ENCODE measurements at regions not wholly inside any gene's neighbourhood (a gene's known extent, or its start where the extent isn't known, plus 50 kb on each side); places are given as distances from the start of the nearest gene placed in this dataset.
"Not testable (repeated sequence)": the region's sequence is repeated elsewhere in the genome, so short reads cannot be mapped to it uniquely, and the experiment has no call there.

DNA sequence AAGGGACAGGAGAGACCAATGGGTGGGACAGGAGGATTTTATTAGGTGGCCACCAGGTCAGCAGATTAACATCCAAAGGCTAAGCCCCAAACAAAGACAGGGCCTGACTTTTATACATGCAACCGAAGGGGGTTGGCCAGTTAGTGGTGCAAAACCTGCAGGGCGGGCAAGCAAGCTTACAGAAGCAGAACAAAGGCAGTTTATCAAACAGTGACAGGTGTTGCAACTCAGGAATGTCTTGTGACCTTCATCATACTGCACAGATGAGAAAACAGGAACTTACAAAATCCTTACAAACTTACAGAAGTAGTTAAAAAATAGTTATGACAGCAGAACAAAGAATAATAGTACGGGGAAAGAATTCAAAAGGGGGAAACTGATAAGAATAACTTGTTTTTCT, 708.1 kb downstream of the GLUD2 start:
- WGBS = 63% methylated on average over 3 of the region's 3 CpGs
- H3K4me1 ChIP-seq (ENCODE audit: insufficient read depth) = no peaks in the 10 kb centered on the region
- no peaks in the 10 kb centered on the region for H3K36me3 ChIP-seq (ENCODE audit: insufficient read depth)
- H3K27ac ChIP-seq (ENCODE audit: low read depth) = no peak overlapping the region
- H3K4me3 ChIP-seq (ENCODE audit: low read depth, low read length) = no peak overlapping the region
- no peak for DNase-seq (ENCODE audit: extremely low spot score)

DNA sequence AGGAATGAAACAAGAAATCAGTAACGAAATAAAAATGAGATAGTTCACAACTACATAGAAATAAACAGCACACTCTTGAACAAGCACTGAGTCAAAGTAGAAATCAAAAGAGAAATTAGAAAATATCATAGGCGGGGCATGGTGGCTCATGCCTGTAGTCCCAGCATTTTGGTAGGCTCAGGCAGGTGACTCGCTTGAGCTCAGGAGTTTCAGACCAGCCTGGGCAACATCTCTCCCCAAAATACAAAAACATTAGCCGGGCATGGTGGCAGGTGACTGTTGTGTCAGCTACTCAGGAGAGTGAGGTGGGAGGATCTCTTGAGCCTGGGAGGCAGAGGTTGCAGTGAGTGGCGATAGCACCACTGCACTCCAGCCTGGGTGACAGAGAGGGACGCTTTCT, 714.4 kb downstream of the GLUD2 start:
- WGBS = 91% methylated on average over 6 of the region's 6 CpGs
- H3K4me3 ChIP-seq (ENCODE audit: low read depth, low read length) = no peak overlapping the region
- DNase-seq (ENCODE audit: extremely low spot score) = no peak
- no peak overlapping the region for H3K27ac ChIP-seq (ENCODE audit: low read depth)
- no peaks in the 10 kb centered on the region for H3K4me1 ChIP-seq (ENCODE audit: insufficient read depth)
- H3K36me3 ChIP-seq (ENCODE audit: insufficient read depth) = no peaks in the 10 kb centered on the region

DNA sequence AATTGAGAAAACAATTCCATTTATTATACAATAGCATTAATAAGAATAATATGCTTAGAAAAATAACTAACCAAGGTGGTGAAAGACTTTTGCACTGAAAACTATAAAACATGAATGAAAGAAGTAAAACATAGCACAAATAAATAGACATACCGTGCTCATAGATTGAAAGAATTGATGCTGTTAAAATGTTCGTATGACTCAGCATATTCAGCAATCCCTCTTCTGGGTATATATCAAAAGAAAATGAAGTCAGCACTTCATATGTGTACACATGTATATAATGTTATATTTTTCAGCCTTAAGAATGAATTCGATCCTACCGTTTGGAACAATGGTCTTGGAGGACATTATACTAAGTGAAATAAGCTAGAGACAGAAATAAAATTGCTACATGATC, 716.3 kb downstream of the GLUD2 start:
- H3K36me3 ChIP-seq (ENCODE audit: insufficient read depth) = no peaks in the 10 kb centered on the region
- H3K27ac ChIP-seq (ENCODE audit: low read depth) = no peak overlapping the region
- 90% methylated on average over 4 of the region's 4 CpGs for WGBS
- DNase-seq (ENCODE audit: extremely low spot score) = no peak
- H3K4me1 ChIP-seq (ENCODE audit: insufficient read depth) = no peaks in the 10 kb centered on the region
- no peak overlapping the region for H3K4me3 ChIP-seq (ENCODE audit: low read depth, low read length)

DNA sequence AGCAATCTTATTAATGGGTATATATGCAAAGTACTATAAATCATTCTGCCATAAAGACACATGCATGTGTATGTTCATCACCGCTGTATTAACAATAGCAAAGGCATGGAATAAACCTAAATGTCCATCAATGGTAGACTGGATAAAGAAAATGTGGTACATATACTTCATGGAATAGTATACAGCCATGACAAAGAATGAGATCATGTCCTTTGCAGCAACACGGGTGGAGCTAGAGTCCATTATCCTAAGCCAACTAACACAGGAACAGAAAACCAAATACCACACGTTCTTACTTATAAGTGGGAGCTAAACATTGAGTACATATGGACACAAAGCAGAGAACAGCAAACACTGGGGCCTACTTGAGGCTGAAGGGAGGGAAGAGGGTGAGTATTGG, 720.8 kb downstream of the GLUD2 start:
- DNase-seq (ENCODE audit: extremely low spot score); H3K4me1 ChIP-seq (ENCODE audit: insufficient read depth); H3K4me3 ChIP-seq (ENCODE audit: low read depth, low read length); H3K36me3 ChIP-seq (ENCODE audit: insufficient read depth); H3K27ac ChIP-seq (ENCODE audit: low read depth): not testable (repeated sequence)
- 90% methylated on average over 3 of the region's 3 CpGs for WGBS

DNA sequence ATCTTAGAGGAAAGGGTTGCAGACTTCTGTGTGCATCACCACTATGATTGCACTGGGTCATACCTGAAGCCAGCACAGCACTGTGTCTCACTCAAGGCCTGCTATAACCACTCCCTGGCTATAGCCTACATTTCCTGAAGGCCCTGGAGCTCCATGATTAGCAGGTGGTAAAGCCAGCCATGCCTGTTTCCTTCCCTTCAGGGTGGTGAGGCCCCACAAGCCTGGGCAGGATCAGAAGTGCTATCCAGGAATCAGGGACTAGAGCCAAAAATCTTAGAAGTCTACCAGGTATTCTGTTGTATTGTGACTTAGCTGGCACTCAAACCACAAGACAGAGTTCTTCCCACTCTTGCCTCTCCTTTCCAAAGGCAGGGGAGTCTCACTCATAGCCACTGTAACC, 734.6 kb downstream of the GLUD2 start:
- Histone ChIP-seq H3K4me3 (ENCODE audit: low read depth, low read length) (no peak overlapping the region), H3K27ac (ENCODE audit: low read depth) (no peak overlapping the region), H3K4me1 (ENCODE audit: insufficient read depth) (no peaks in the 10 kb centered on the region), H3K36me3 (ENCODE audit: insufficient read depth) (no peaks in the 10 kb centered on the region)
- DNase-seq (ENCODE audit: extremely low spot score) = no peak

DNA sequence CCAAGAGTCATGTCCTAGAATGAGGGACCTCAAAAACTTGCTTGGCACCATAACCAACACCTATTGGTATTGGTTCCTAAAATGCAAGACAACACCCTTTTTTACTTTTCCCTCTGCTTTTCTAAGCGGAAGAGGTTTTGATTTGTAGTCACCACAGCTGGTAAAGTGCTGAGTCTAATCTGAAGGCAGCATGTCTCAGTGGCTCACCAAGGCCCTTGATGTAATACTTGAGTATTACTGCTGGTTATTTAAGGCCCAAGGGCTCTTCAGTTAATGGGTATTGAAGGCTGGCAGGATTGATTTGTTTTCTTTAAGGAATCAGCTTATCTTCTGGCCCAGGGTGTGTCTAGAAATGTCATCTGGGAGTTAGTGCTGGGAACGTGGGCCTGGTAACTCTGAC, 735.1 kb downstream of the GLUD2 start:
- no peaks in the 10 kb centered on the region for H3K36me3 ChIP-seq (ENCODE audit: insufficient read depth)
- no peaks in the 10 kb centered on the region for H3K4me1 ChIP-seq (ENCODE audit: insufficient read depth)
- no peak overlapping the region for H3K4me3 ChIP-seq (ENCODE audit: low read depth, low read length)
- DNase-seq (ENCODE audit: extremely low spot score) = no peak
- H3K27ac ChIP-seq (ENCODE audit: low read depth) = no peak overlapping the region
- 68% methylated on average over 2 of the region's 2 CpGs for WGBS

DNA sequence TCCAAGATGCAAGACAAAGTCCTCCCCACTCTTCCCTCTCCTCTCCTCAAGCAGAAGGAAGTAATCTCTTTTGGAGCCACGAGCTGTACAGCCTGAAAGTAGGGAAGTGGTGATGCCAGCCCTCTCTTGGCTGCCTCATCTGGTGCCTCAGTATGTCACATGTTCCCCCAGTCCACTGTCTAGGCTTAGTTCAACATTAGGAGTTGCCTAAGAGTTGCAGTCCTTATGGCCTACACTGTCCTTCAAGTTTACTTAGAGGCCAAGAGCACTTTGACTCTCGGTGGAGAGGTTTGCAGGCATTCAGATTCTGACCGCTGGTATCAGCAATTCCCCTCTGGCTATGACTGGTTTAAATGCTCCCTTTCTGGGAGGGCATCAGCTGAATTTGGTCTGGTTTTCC, 735.6 kb downstream of the GLUD2 start:
- H3K36me3 ChIP-seq (ENCODE audit: insufficient read depth) = no peaks in the 10 kb centered on the region
- H3K4me1 ChIP-seq (ENCODE audit: insufficient read depth) = no peaks in the 10 kb centered on the region
- 75% methylated on average over 3 of the region's 3 CpGs for WGBS
- H3K27ac ChIP-seq (ENCODE audit: low read depth) = no peak overlapping the region
- DNase-seq (ENCODE audit: extremely low spot score) = no peak
- H3K4me3 ChIP-seq (ENCODE audit: low read depth, low read length) = no peak overlapping the region

DNA sequence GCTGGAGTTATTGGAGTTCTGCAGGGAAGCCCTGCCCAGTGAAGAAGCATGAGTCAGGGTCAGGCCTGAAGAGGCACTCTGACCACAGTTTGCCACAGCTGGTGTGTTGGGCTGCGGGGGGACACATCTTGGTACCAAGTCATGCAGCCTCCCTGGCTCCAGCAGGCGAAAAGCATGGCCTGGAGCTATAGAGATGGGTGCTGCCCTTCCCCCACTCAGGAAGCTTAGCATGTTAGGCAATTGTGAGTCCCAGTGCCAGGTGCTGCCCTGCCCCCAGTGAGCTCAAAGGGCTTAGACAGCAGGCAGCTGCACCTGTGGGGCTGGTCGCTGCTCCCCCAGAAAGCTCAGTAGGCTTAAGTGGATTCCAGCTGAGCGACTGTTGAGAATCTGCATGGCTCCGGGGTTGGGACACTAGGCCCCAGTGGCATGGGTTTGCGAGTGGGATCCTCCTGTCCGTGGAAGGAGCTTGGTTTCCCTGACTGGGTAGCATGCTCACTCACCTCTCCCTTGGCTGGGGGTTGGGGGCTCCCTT, 755.5 kb downstream of the GLUD2 start:
- no peaks in the 10 kb centered on the region for H3K4me1 ChIP-seq (ENCODE audit: insufficient read depth)
- H3K27ac ChIP-seq (ENCODE audit: low read depth) = no peak overlapping the region
- DNase-seq (ENCODE audit: extremely low spot score) = no peak
- WGBS = 84% methylated on average over 7 of the region's 7 CpGs
- H3K4me3 ChIP-seq (ENCODE audit: low read depth, low read length) = no peak overlapping the region
- no peaks in the 10 kb centered on the region for H3K36me3 ChIP-seq (ENCODE audit: insufficient read depth)

DNA sequence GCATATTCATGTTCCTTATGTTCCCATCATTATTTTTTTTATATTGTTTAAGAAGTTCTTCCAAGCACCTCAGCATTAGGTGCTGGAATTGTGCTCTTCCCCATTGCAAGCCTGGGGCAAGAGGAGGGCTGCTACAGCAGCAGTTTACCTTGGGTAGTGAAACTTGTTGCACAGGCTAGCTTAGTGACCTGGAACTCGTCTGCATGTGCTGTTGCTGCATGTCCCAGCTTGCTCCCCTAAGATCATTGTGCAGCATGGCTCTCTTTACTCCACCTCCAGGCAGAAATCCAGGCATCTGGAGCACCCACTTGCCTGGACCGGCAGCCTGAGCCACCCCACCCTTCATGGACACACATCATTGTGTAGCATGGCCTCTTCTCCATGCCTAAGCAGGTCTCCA, 776.0 kb downstream of the GLUD2 start:
- H3K27ac ChIP-seq (ENCODE audit: low read depth) = no peak overlapping the region

DNA sequence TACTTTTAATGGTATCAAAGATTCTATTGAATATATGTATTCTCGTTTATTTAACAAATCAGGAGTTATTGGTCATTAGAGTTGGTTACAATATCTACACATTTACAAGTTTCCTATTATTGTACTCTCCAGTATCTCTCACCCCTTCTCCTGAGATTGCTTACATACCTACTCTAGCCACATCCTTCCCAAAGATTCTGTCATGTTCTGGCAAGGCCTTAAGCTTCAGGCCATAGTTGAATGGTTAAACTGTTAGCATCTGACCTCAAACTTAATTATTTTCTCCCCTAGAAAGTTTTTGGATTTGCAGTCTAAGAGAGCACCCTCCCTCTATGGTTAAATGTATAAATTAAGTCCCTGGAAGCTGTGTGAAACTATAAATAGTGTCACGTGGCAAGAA, 784.2 kb downstream of the GLUD2 start:
- DNase-seq (ENCODE audit: extremely low spot score) = no peak
- WGBS = 62% methylated on average over 2 of the region's 2 CpGs
- Histone ChIP-seq H3K27ac (ENCODE audit: low read depth) (no peak overlapping the region), H3K4me3 (ENCODE audit: low read depth, low read length) (no peak overlapping the region), H3K4me1 (ENCODE audit: insufficient read depth) (no peaks in the 10 kb centered on the region), H3K36me3 (ENCODE audit: insufficient read depth) (no peaks in the 10 kb centered on the region)

More for the DNA sequence above, 776.0 kb downstream of the GLUD2 start:
- no peak for DNase-seq (ENCODE audit: extremely low spot score)
- H3K36me3 ChIP-seq (ENCODE audit: insufficient read depth) = no peaks in the 10 kb centered on the region
- no peak overlapping the region for H3K4me3 ChIP-seq (ENCODE audit: low read depth, low read length)
- WGBS = 47% methylated on average over 2 of the region's 2 CpGs
- H3K4me1 ChIP-seq (ENCODE audit: insufficient read depth) = no peaks in the 10 kb centered on the region

DNA sequence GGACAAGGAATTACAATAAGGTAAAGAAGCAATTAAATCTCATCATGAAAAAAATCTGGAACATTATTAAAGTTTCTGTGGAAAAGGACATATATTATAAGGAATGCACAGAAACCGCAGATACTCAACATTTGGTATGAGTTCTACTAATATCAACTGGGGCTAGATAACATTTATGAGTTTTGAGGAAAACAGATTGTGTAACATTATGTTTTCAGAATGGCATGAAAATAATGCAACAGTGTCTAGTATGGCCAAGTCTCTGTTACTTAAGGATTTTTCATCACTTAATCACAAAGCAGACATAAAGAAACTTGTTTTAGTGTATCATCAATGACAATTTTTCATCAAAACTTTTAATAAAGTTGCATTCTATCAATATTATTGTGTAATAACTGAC, 785.0 kb downstream of the GLUD2 start:
- Histone ChIP-seq H3K4me3 (ENCODE audit: low read depth, low read length) (no peak overlapping the region), H3K27ac (ENCODE audit: low read depth) (no peak overlapping the region), H3K4me1 (ENCODE audit: insufficient read depth) (no peaks in the 10 kb centered on the region), H3K36me3 (ENCODE audit: insufficient read depth) (no peaks in the 10 kb centered on the region)
- no peak for DNase-seq (ENCODE audit: extremely low spot score)
- WGBS = 76% methylated on average over 1 of the region's 1 CpG

DNA sequence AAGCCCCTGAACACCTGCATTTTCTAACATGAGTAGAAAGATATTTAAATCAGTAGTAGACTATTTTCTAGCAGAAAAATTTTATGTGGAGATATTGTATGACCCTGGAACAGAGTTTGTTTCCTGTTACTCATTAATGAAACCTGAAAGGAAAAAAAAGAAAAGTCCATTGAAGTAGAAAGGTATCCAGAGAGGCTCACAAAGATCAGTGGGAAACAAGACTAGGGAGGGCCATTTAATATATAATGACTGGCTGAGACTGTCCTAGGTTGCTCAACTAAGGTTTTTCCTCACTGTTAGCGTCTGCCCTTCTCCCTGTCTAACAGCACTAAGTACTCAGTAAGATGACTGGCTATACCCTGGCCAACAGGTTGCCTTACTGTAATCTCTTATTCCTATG, 788.6 kb downstream of the GLUD2 start:
- H3K4me3 ChIP-seq (ENCODE audit: low read depth, low read length) = no peak overlapping the region
- 73% methylated on average over 1 of the region's 1 CpG for WGBS
- no peak overlapping the region for H3K27ac ChIP-seq (ENCODE audit: low read depth)
- no peaks in the 10 kb centered on the region for H3K4me1 ChIP-seq (ENCODE audit: insufficient read depth)
- H3K36me3 ChIP-seq (ENCODE audit: insufficient read depth) = no peaks in the 10 kb centered on the region
- DNase-seq (ENCODE audit: extremely low spot score) = no peak

DNA sequence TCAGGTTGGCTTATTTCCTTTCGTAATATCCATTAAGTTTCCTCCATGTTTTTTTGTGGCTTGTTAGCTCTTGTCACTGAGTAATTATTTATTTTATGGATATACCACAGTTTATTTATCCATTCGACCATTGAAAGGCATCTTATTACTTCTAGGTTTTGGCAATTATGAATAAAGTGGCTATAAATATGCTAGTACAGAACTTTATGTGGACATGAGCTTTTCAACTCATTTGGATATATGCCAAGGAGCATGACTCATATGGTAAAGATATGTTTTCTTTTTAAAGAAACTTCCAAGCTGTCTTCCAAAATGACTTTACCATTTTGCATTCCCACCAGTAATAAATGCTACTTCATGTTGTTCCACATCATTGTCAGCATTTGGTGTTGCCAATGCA, 803.6 kb downstream of the GLUD2 start:
- no peaks in the 10 kb centered on the region for H3K36me3 ChIP-seq (ENCODE audit: insufficient read depth)
- H3K4me1 ChIP-seq (ENCODE audit: insufficient read depth) = no peaks in the 10 kb centered on the region
- H3K4me3 ChIP-seq (ENCODE audit: low read depth, low read length) = no peak overlapping the region
- DNase-seq (ENCODE audit: extremely low spot score) = no peak
- no peak overlapping the region for H3K27ac ChIP-seq (ENCODE audit: low read depth)
- 61% methylated on average over 2 of the region's 2 CpGs for whole genome bisulfite sequencing

DNA sequence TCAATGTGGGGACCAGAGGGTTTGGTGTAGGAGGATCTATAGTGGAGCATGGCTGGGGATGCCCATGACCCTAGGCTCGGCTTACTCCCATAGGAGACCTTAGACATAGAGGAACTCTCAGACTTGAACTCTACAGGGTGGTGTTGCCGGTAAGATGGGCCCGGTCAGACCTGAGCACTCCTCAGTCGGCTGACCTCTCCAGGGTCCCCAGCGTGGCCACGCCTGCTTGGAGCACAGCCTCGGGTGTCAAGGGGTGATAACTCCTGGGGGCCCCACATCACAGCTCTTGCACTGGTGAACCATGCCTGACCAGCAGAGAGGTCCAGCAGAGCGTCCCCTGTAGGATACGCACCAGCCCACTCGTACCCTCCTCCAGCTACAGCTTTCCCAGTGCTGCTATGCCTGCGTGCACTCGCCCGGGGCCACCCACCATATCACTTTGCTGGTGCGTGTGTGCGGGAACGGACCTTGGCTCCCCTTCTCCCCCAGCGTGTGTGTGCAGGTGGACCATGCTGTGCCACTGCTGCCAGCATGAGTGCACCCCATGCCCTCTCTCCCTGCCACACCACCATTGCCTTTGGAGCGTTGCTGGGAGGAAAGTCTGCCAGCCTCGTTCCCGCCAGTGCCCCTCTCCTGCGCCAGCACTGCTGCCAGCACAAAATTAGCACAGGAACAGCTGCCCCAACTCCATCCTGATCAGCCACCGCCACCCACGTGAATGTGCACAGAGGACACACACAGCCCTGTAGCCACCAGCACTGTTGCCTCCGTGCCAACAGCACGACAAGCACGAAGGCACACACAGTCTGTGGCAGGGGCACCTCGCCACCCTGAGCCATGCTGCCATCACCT, 806.6 kb downstream of the GLUD2 start:
- Histone ChIP-seq H3K27ac (ENCODE audit: low read depth) (no peak overlapping the region), H3K4me1 (ENCODE audit: insufficient read depth) (no peaks in the 10 kb centered on the region), H3K4me3 (ENCODE audit: low read depth, low read length) (no peak overlapping the region), H3K36me3 (ENCODE audit: insufficient read depth) (no peaks in the 10 kb centered on the region)
- WGBS = 94% methylated on average over 27 of the region's 27 CpGs
- no peak for DNase-seq (ENCODE audit: extremely low spot score)

DNA sequence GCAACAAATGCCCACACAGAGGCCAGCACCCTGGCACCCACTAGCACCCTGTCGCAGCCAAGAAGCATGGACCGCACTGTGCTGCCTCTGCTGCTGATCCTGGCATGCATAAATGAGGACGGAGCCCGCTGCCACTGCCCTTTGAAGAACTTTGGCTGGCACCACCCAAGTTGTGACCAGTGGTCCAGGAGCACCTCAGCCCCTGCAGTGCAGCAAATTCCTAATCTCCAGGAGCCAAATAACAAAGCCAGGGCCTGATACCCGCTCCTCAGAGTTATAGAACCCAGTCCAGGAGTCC, 807.2 kb downstream of the GLUD2 start:
- 91% methylated on average over 5 of the region's 5 CpGs for WGBS
- no peak for DNase-seq (ENCODE audit: extremely low spot score)
- H3K4me1 ChIP-seq (ENCODE audit: insufficient read depth) = no peaks in the 10 kb centered on the region
- no peak overlapping the region for H3K27ac ChIP-seq (ENCODE audit: low read depth)
- no peak overlapping the region for H3K4me3 ChIP-seq (ENCODE audit: low read depth, low read length)
- no peaks in the 10 kb centered on the region for H3K36me3 ChIP-seq (ENCODE audit: insufficient read depth)
